Suprapubic skin (tissue), 4 donors: ENCODE measurements at regions not wholly inside any gene's neighbourhood (a gene's known extent, or its start where the extent isn't known, plus 50 kb on each side); places are given as distances from the start of the nearest gene placed in this dataset.

Source experiments
- DNase-seq, 2 donors: peaks; one replicate each; pipeline ENCODE4 v3.0.0-alpha.2; 2019; ENCODE audit warnings: low spot score in 2 of 2
- H3K27ac ChIP-seq: fragments of 200-600 bp; sonication (generic); one replicate; pipeline ENCODE4 v1.5.1; 2019
- H3K27me3 ChIP-seq: fragments of 200-600 bp; sonication (generic); one replicate; pipeline ENCODE4 v1.5.1; 2019
- H3K36me3 ChIP-seq: fragments of 200-600 bp; sonication (generic); one replicate; pipeline ENCODE4 v1.5.1; 2019
- H3K4me1 ChIP-seq: fragments of 200-600 bp; sonication (generic); one replicate; pipeline ENCODE4 v1.5.1; 2019
- H3K4me3 ChIP-seq: fragments of 200-600 bp; sonication (generic); one replicate; pipeline ENCODE4 v1.5.1; 2019; ENCODE audit warnings: mild to moderate bottlenecking
- H3K9me3 ChIP-seq: fragments of 200-600 bp; sonication (generic); one replicate; pipeline ENCODE4 v1.5.1; 2019
- EP300 ChIP-seq: sonication (generic); formaldehyde crosslinking; IDR thresholded peaks from one replicate; pipeline ENCODE4 v1.6.1; 2017; ENCODE audit warnings: antibody characterized with exemption
- POLR2A ChIP-seq, 2 donors: fragments of 450-650 bp; IDR thresholded peaks; one replicate each; pipeline ENCODE4 v1.6.1; 2017; ENCODE audit warnings: antibody characterized with exemption in 2 of 2, mild to moderate bottlenecking in 2 of 2, moderate library complexity in 2 of 2
- POLR2AphosphoS5 ChIP-seq, 3 donors: sonication (generic); formaldehyde crosslinking; IDR thresholded peaks; one replicate each; pipeline ENCODE4 v1.6.1; 2017; ENCODE audit warnings: antibody characterized with exemption in 3 of 3
- WGBS: methylation state at CpG from one replicate; pipeline ENCODE4 v1.1.5; 2018; 5-methylcytosine and 5-hydroxymethylcytosine counted together
- TF ChIP-seq, protein P1 (sequence below), 2 donors: fragments of 200-600 bp in 1 of 2; fragments of 450-650 bp in 1 of 2; sonication (generic) in 1 of 2; IDR thresholded peaks; one replicate each; pipeline ENCODE4 v1.5.1; 2016 to 2019; ENCODE audit warnings: antibody characterized with exemption in 2 of 2, mild to moderate bottlenecking in 1 of 2, moderate library complexity in 1 of 2

DNA sequence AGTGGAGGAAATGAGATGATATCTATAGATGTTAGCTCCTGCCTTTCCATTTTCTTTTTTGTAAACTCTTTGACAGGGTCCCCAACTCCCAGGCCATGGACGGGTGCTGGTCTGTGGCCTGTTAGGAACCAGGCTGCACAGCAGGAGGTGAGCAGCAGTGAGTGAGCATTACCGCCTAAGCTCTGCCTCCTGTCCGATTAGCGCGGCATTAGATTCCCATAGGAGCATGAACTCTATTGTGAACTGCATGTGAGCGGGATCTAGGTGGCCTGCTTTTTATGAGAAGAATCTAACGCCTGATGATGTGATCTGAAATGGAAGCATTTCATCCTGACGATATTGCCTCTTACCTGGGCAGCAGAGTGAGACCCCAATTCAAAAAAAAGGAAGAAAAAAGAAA is 56.8 kb upstream of the CHD2 start:
- no peaks in the 10 kb centered on the region for H3K36me3 ChIP-seq
- H3K9me3 ChIP-seq, result no peaks in the 10 kb centered on the region
- no peak overlapping the region for H3K4me3 ChIP-seq
- no peak overlapping the region for H3K27ac ChIP-seq
- WGBS, result 95% methylated on average over 8 of the region's 8 CpGs
- no peaks in the 10 kb centered on the region for H3K27me3 ChIP-seq
- no peak for DNase-seq
- peaks cover 16% of the 10 kb centered on the region for H3K4me1 ChIP-seq
- no peak for TF ChIP-seq POLR2A (IDR thresholded peaks at IDR 0.05)

GRCh38 chr15:92843814-92844213 is 56.3 kb upstream of the CHD2 start:
- Histone ChIP-seq H3K36me3 (no peaks in the 10 kb centered on the region), H3K27ac (no peak overlapping the region), H3K27me3 (no peaks in the 10 kb centered on the region), H3K9me3 (no peaks in the 10 kb centered on the region), H3K4me3 (no peak overlapping the region), H3K4me1 (peaks cover 16% of the 10 kb centered on the region)
- TF ChIP-seq POLR2A (IDR thresholded peaks at IDR 0.05) (no peak), EP300 (no peak), POLR2AphosphoS5 (IDR thresholded peaks at IDR 0.05) (no peak)
- TF ChIP-seq, protein P1, sequence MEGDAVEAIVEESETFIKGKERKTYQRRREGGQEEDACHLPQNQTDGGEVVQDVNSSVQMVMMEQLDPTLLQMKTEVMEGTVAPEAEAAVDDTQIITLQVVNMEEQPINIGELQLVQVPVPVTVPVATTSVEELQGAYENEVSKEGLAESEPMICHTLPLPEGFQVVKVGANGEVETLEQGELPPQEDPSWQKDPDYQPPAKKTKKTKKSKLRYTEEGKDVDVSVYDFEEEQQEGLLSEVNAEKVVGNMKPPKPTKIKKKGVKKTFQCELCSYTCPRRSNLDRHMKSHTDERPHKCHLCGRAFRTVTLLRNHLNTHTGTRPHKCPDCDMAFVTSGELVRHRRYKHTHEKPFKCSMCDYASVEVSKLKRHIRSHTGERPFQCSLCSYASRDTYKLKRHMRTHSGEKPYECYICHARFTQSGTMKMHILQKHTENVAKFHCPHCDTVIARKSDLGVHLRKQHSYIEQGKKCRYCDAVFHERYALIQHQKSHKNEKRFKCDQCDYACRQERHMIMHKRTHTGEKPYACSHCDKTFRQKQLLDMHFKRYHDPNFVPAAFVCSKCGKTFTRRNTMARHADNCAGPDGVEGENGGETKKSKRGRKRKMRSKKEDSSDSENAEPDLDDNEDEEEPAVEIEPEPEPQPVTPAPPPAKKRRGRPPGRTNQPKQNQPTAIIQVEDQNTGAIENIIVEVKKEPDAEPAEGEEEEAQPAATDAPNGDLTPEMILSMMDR (IDR thresholded peaks at IDR 0.05), result no peak
- DNase-seq, result no peak
- 94% methylated on average over 7 of the region's 7 CpGs for WGBS

DNA sequence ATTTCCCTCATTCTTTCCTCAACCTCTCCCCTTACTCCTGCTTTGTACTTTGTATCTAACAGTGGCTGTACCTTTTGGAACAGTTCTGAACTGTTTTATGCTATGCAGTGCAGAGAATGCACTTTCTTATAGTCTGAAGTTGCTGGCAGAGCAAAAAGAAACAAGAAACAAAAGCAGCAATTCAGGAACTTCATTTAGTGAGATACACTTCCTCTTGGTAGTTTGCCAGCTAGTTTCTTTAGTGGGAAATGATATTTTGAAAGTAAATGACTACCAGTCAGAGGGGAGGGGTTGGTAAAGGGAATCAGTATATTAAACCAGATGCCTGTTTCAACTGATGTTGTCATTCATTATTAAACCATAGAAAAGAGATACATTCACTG is 55.0 kb upstream of the CHD2 start:
- DNase-seq, result no peak
- Histone ChIP-seq H3K4me3 (no peak overlapping the region), H3K27me3 (no peaks in the 10 kb centered on the region), H3K9me3 (no peaks in the 10 kb centered on the region), H3K4me1 (peaks cover 16% of the 10 kb centered on the region), H3K36me3 (no peaks in the 10 kb centered on the region), H3K27ac (peak overlapping the region; percentile 70)
- TF ChIP-seq POLR2AphosphoS5 (IDR thresholded peaks at IDR 0.05), result no peak
- no peak for TF ChIP-seq EP300
- TF ChIP-seq, protein P1 (IDR thresholded peaks at IDR 0.05), result no peak
- TF ChIP-seq POLR2A (IDR thresholded peaks at IDR 0.05), result no peak

- Histone ChIP-seq H3K4me3 (no peak overlapping the region), H3K27ac (no peak overlapping the region), H3K9me3 (no peaks in the 10 kb centered on the region), H3K4me1 (peaks cover 16% of the 10 kb centered on the region), H3K36me3 (no peaks in the 10 kb centered on the region), H3K27me3 (no peaks in the 10 kb centered on the region)
- DNase-seq, result no peak
- TF ChIP-seq POLR2A (IDR thresholded peaks at IDR 0.05), result no peak
- no peak for TF ChIP-seq POLR2AphosphoS5 (IDR thresholded peaks at IDR 0.05)
- TF ChIP-seq EP300, result no peak
- TF ChIP-seq, protein P1 (IDR thresholded peaks at IDR 0.05), result no peak
- WGBS, result 81% methylated on average over 1 of the region's 1 CpG
Observed at GRCh38 chr15:92846741-92847140, 53.4 kb upstream of the CHD2 start.

GRCh38 chr15:92847841-92848240 is 52.3 kb upstream of the CHD2 start:
- H3K27ac ChIP-seq, result no peak overlapping the region
- no peak for DNase-seq
- H3K4me3 ChIP-seq, result no peak overlapping the region
- 100% methylated on average over 5 of the region's 5 CpGs for WGBS
- TF ChIP-seq, protein P1 (IDR thresholded peaks at IDR 0.05), result no peak
- TF ChIP-seq POLR2AphosphoS5 (IDR thresholded peaks at IDR 0.05) (no peak), EP300 (no peak), POLR2A (IDR thresholded peaks at IDR 0.05) (no peak)
- H3K9me3 ChIP-seq, result no peaks in the 10 kb centered on the region
- no peaks in the 10 kb centered on the region for H3K36me3 ChIP-seq
- H3K27me3 ChIP-seq, result no peaks in the 10 kb centered on the region
- peaks cover 16% of the 10 kb centered on the region for H3K4me1 ChIP-seq

GRCh38 chr15:92848464-92848851 is 51.7 kb upstream of the CHD2 start:
- H3K36me3 ChIP-seq, result no peaks in the 10 kb centered on the region
- H3K4me3 ChIP-seq, result no peak overlapping the region
- 93% methylated on average over 7 of the region's 7 CpGs for WGBS
- H3K4me1 ChIP-seq, result peaks cover 16% of the 10 kb centered on the region
- H3K27me3 ChIP-seq, result no peaks in the 10 kb centered on the region
- no peak overlapping the region for H3K27ac ChIP-seq
- no peaks in the 10 kb centered on the region for H3K9me3 ChIP-seq
- TF ChIP-seq POLR2AphosphoS5 (IDR thresholded peaks at IDR 0.05), result no peak
- no peak for TF ChIP-seq EP300
- TF ChIP-seq, protein P1 (IDR thresholded peaks at IDR 0.05), result no peak
- no peak for TF ChIP-seq POLR2A (IDR thresholded peaks at IDR 0.05)
- no peak for DNase-seq
